ENCODE measurements at regions not wholly inside any gene's neighbourhood (a gene's known extent, or its start where the extent isn't known, plus 50 kb on each side); places are given as distances from the start of the nearest gene placed in this dataset.

GRCh38 chr11:98260983-98261382 is 759.8 kb upstream of the CNTN5 start:
- Histone ChIP-seq H2AFZ (ENCODE audit: low read depth, low read length) (no peak overlapping the region), H3K27me3 (ENCODE audit: control insufficient read depth in 2 of 2, insufficient read depth in 2 of 2, low read length in 2 of 2) (no peaks in the 10 kb centered on the region), H3K9ac (replicated peaks; ENCODE audit: extremely low read depth, insufficient read depth, low read length) (no peak overlapping the region), H3K36me3 (ENCODE audit: control insufficient read depth in 2 of 2, extremely low read depth in 1 of 2, insufficient read depth in 2 of 2, low read length in 2 of 2) (no peaks in the 10 kb centered on the region), H3K79me2 (ENCODE audit: control insufficient read depth, insufficient read depth, low read length) (no peaks in the 10 kb centered on the region), H3K4me2 (ENCODE audit: insufficient read depth, low read length) (no peak overlapping the region), H3K4me1 (ENCODE audit: control insufficient read depth, extremely low read depth, insufficient read depth, low read length) (no peaks in the 10 kb centered on the region), H3K9me1 (replicated peaks; ENCODE audit: control insufficient read depth, extremely low read depth, insufficient read depth, low read length) (no peaks in the 10 kb centered on the region), H4K20me1 (replicated peaks; ENCODE audit: control insufficient read depth, extremely low read depth, insufficient read depth, low read length) (no peaks in the 10 kb centered on the region), H3K4me3 (replicated peaks in 1 of 3; ENCODE audit: insufficient read depth in 1 of 3, low read depth in 1 of 3, low read length in 3 of 3) (no peak overlapping the region), H3K9me3 (replicated peaks; ENCODE audit: control insufficient read depth, insufficient read depth, low read length) (no peaks in the 10 kb centered on the region), H3K27ac (ENCODE audit: insufficient read depth, low read depth, low read length) (no peak overlapping the region)
- ChIA-PET CTCF (no interaction called here), POLR2A (no interaction called here)
- no peak for TF ChIP-seq JUN (IDR thresholded peaks at IDR 0.05; ENCODE audit: borderline replicate concordance, insufficient read depth, insufficient read length, low read depth)
- no peak for TF ChIP-seq GATA2 (IDR thresholded peaks at IDR 0.05; ENCODE audit: insufficient read depth, insufficient read length, low read depth, low read length)
- TF ChIP-seq MYC (IDR thresholded peaks at IDR 0.05; ENCODE audit: low read depth, low read length) = no peak
- TF ChIP-seq MAX (IDR thresholded peaks at IDR 0.05; ENCODE audit: insufficient read depth, insufficient read length) = no peak
- TF ChIP-seq EZH2 (IDR thresholded peaks at IDR 0.05; ENCODE audit: borderline replicate concordance, low read depth, low read length, severe bottlenecking) = no peak
- no peak for TF ChIP-seq POLR2A (IDR thresholded peaks at IDR 0.05; ENCODE audit: low read depth, low read length)
- no peak for TF ChIP-seq POLR2AphosphoS5 (IDR thresholded peaks at IDR 0.05; ENCODE audit: insufficient read depth, low read depth, low read length)
- no peak for TF ChIP-seq CTCF (IDR thresholded peaks at IDR 0.05; ENCODE audit: extremely low read depth in 1 of 2, insufficient read depth in 1 of 2, low read depth in 1 of 2, low read length in 2 of 2)
- TF ChIP-seq FOS (IDR thresholded peaks at IDR 0.05; ENCODE audit: borderline replicate concordance, insufficient read depth, low read length) = no peak
- DNase-seq (ENCODE audit: low read depth, low spot score) (no peak), FAIRE-seq (no peak)
- dilution Hi-C loops (cut with MboI; ENCODE audit: extremely low pct_ligation_motif_present, low sequenced_read_pairs) (no loop called here), intact Hi-C loops (cut with micrococcal nuclease) (no loop called here)
- BruUV-seq (replicated peaks) = no TSS peak

All from endothelial cell of umbilical vein (primary cell).